ENCODE measurements at regions not wholly inside any gene's neighbourhood (a gene's known extent, or its start where the extent isn't known, plus 50 kb on each side); places are given as distances from the start of the nearest gene placed in this dataset.

DNA sequence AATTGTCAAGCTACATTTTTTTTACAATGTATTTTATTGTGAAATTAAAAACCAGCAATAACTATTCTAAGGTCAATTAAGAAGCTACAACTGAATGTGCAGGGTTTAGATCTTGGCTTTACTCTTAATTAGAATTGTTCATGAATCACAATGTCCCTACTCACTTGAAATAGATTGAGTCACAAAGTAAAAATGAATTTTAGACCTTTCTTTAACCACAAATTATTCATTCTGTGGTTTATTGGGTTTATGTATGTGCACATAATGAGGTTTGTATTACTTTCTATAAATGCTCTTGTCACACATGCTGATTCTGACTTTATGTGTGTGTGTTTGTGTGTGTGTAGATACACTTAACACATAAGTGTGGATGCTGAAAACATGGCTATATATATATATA is 647.0 kb upstream of the AADAT start:
- Histone ChIP-seq H3K9me3 (no peaks in the 10 kb centered on the region), H3K4me1 (ENCODE audit: control insufficient read depth in 1 of 2, extremely low read depth in 1 of 2, insufficient read depth in 2 of 2, low read length in 2 of 2) (no peaks in the 10 kb centered on the region), H3K27me3 (replicated peaks in 1 of 2; ENCODE audit: control insufficient read depth in 2 of 2, extremely low read depth in 1 of 2, insufficient read depth in 2 of 2, low read length in 1 of 2) (no peaks in the 10 kb centered on the region), H3K4me3 (ENCODE audit: control insufficient read depth in 1 of 2, extremely low read depth in 1 of 2, low read length in 1 of 2) (no peak overlapping the region), H3K36me3 (ENCODE audit: control insufficient read depth in 2 of 2, extremely low read depth in 1 of 2, insufficient read depth in 1 of 2, low read length in 1 of 2) (no peaks in the 10 kb centered on the region), H3K27ac (ENCODE audit: low read length) (no peak overlapping the region)
- Mint-ChIP-seq H3K36me3 (no peaks in the 10 kb centered on the region), H3K27me3 (no peaks in the 10 kb centered on the region), H3K4me3 (no peak overlapping the region), H3K27ac (no peak overlapping the region), H3K4me1 (no peaks in the 10 kb centered on the region), H3K9me3 (peaks cover 3 to 4% (median 4%) of the 10 kb centered on the region in 3 donors)
- ChIA-PET POLR2A (no interaction called here), CTCF (no interaction called here)
- DNase-seq (no peak), ATAC-seq (replicated peaks in 1 of 4) (no peak)

- no peak for DNase-seq
- Mint-ChIP-seq H3K36me3 (no peaks in the 10 kb centered on the region), H3K4me3 (no peak overlapping the region), H3K4me1 (no peaks in the 10 kb centered on the region), H3K9me3 (peaks cover 4 to 13% (median 7%) of the 10 kb centered on the region in 3 donors), H3K27ac (no peak overlapping the region), H3K27me3 (no peaks in the 10 kb centered on the region)
- H3K4me1 ChIP-seq (ENCODE audit: control insufficient read depth in 1 of 2, extremely low read depth in 1 of 2, insufficient read depth in 2 of 2, low read length in 2 of 2): no peaks in the 10 kb centered on the region
- H3K4me3 ChIP-seq (ENCODE audit: control insufficient read depth in 1 of 2, extremely low read depth in 1 of 2, low read length in 1 of 2): no peak overlapping the region
- H3K27me3 ChIP-seq (replicated peaks in 1 of 2; ENCODE audit: control insufficient read depth in 2 of 2, extremely low read depth in 1 of 2, insufficient read depth in 2 of 2, low read length in 1 of 2): no peaks in the 10 kb centered on the region
- ChIA-PET CTCF (no interaction called here), POLR2A (no interaction called here)
- no peak overlapping the region for H3K27ac ChIP-seq (ENCODE audit: low read length)
- no peaks in the 10 kb centered on the region for H3K36me3 ChIP-seq (ENCODE audit: control insufficient read depth in 2 of 2, extremely low read depth in 1 of 2, insufficient read depth in 1 of 2, low read length in 1 of 2)
- no peaks in the 10 kb centered on the region for H3K9me3 ChIP-seq
- ATAC-seq (replicated peaks in 1 of 4): no peak
- WGBS (ENCODE audit: insufficient coverage): 60% methylated on average over 1 of the region's 3 CpGs
Measured at GRCh38 chr4:170729897-170730296, 640.1 kb upstream of the AADAT start.

GRCh38 chr4:170729236-170729635 is 639.5 kb upstream of the AADAT start:
- Histone ChIP-seq H3K9me3 (no peaks in the 10 kb centered on the region), H3K4me3 (ENCODE audit: control insufficient read depth in 1 of 2, extremely low read depth in 1 of 2, low read length in 1 of 2) (no peak overlapping the region), H3K27ac (ENCODE audit: low read length) (no peak overlapping the region), H3K27me3 (replicated peaks in 1 of 2; ENCODE audit: control insufficient read depth in 2 of 2, extremely low read depth in 1 of 2, insufficient read depth in 2 of 2, low read length in 1 of 2) (no peaks in the 10 kb centered on the region), H3K4me1 (ENCODE audit: control insufficient read depth in 1 of 2, extremely low read depth in 1 of 2, insufficient read depth in 2 of 2, low read length in 2 of 2) (no peaks in the 10 kb centered on the region), H3K36me3 (ENCODE audit: control insufficient read depth in 2 of 2, extremely low read depth in 1 of 2, insufficient read depth in 1 of 2, low read length in 1 of 2) (no peaks in the 10 kb centered on the region)
- H3K27ac Mint-ChIP-seq: no peak overlapping the region
- no peak overlapping the region for H3K4me3 Mint-ChIP-seq
- H3K27me3 Mint-ChIP-seq: no peaks in the 10 kb centered on the region
- 24% methylated on average over 4 of the region's 4 CpGs for WGBS (ENCODE audit: insufficient coverage)
- H3K36me3 Mint-ChIP-seq: no peaks in the 10 kb centered on the region
- no peaks in the 10 kb centered on the region for H3K4me1 Mint-ChIP-seq
- CTCF ChIA-PET: no interaction called here
- POLR2A ChIA-PET: no interaction called here
- H3K9me3 Mint-ChIP-seq: peaks cover 4 to 13% (median 7%) of the 10 kb centered on the region in 3 donors
- no peak for DNase-seq
- no peak for ATAC-seq (replicated peaks in 1 of 4)

DNA sequence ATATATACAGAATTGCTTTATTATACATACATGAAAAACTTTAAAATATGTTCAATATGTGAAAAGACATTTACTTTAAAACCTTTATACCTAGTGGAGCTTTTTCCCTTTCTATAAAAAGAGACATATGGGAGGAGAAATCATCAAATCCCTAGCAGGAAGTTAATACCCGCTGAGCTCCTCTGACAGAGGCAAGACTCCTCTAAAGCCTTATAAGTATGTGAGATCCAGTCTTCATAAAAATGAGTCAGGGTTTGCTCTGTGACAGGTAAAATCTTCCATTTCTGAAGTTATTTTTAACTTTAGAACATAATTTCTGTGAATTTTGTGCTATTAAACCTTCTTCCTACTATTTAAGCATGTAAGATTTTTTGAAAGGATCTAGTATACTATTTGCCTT is 634.4 kb upstream of the AADAT start:
- H3K27me3 ChIP-seq (replicated peaks in 1 of 2; ENCODE audit: control insufficient read depth in 2 of 2, extremely low read depth in 1 of 2, insufficient read depth in 2 of 2, low read length in 1 of 2): no peaks in the 10 kb centered on the region
- ATAC-seq (replicated peaks in 1 of 4) (no peak), DNase-seq (no peak)
- no CpG with 5 or more reads among the region's 1 CpG for WGBS (ENCODE audit: insufficient coverage)
- H3K36me3 ChIP-seq (ENCODE audit: control insufficient read depth in 2 of 2, extremely low read depth in 1 of 2, insufficient read depth in 1 of 2, low read length in 1 of 2): no peaks in the 10 kb centered on the region
- no peak overlapping the region for H3K4me3 ChIP-seq (ENCODE audit: control insufficient read depth in 1 of 2, extremely low read depth in 1 of 2, low read length in 1 of 2)
- no peak overlapping the region for H3K4me3 Mint-ChIP-seq
- no peaks in the 10 kb centered on the region for H3K27me3 Mint-ChIP-seq
- H3K4me1 Mint-ChIP-seq: no peaks in the 10 kb centered on the region
- H3K36me3 Mint-ChIP-seq: no peaks in the 10 kb centered on the region
- ChIA-PET CTCF (no interaction called here), POLR2A (no interaction called here)
- no peaks in the 10 kb centered on the region for H3K9me3 ChIP-seq
- no peak overlapping the region for H3K27ac Mint-ChIP-seq
- H3K27ac ChIP-seq (ENCODE audit: low read length): no peak overlapping the region
- H3K4me1 ChIP-seq (ENCODE audit: control insufficient read depth in 1 of 2, extremely low read depth in 1 of 2, insufficient read depth in 2 of 2, low read length in 2 of 2): no peaks in the 10 kb centered on the region
- peaks cover 8 to 18% (median 12%) of the 10 kb centered on the region in 3 donors for H3K9me3 Mint-ChIP-seq

DNA sequence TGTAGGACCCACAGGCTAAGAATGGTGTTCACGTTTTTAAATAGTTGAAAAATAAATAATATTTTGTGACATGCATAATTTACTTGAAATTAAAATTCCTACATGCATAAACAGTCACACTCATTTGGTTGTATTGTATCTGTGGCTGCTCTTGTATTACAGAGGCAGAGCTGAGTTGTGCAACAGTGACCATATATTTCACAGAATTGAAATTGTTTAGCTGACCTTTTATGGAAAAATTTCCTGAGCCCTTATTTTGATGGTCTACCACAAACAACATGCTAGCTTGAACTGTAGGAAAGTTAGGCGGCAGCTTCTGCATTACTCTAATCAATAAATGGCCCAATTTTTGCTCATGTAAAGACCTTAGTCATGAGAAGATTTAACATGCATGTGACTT is 633.4 kb upstream of the AADAT start:
- no peak for ATAC-seq (replicated peaks in 1 of 4)
- H3K27me3 ChIP-seq (replicated peaks in 1 of 2; ENCODE audit: control insufficient read depth in 2 of 2, extremely low read depth in 1 of 2, insufficient read depth in 2 of 2, low read length in 1 of 2): no peaks in the 10 kb centered on the region
- Mint-ChIP-seq H3K9me3 (peaks cover 8 to 18% (median 12%) of the 10 kb centered on the region in 3 donors), H3K36me3 (no peaks in the 10 kb centered on the region), H3K27ac (no peak overlapping the region), H3K4me3 (no peak overlapping the region), H3K4me1 (no peaks in the 10 kb centered on the region), H3K27me3 (no peaks in the 10 kb centered on the region)
- no peak overlapping the region for H3K4me3 ChIP-seq (ENCODE audit: control insufficient read depth in 1 of 2, extremely low read depth in 1 of 2, low read length in 1 of 2)
- ChIA-PET CTCF (no interaction called here), POLR2A (no interaction called here)
- H3K4me1 ChIP-seq (ENCODE audit: control insufficient read depth in 1 of 2, extremely low read depth in 1 of 2, insufficient read depth in 2 of 2, low read length in 2 of 2): no peaks in the 10 kb centered on the region
- H3K9me3 ChIP-seq: no peaks in the 10 kb centered on the region
- no peak for DNase-seq
- no peak overlapping the region for H3K27ac ChIP-seq (ENCODE audit: low read length)
- no CpG with 5 or more reads among the region's 2 CpGs for WGBS (ENCODE audit: insufficient coverage)
- no peaks in the 10 kb centered on the region for H3K36me3 ChIP-seq (ENCODE audit: control insufficient read depth in 2 of 2, extremely low read depth in 1 of 2, insufficient read depth in 1 of 2, low read length in 1 of 2)

DNA sequence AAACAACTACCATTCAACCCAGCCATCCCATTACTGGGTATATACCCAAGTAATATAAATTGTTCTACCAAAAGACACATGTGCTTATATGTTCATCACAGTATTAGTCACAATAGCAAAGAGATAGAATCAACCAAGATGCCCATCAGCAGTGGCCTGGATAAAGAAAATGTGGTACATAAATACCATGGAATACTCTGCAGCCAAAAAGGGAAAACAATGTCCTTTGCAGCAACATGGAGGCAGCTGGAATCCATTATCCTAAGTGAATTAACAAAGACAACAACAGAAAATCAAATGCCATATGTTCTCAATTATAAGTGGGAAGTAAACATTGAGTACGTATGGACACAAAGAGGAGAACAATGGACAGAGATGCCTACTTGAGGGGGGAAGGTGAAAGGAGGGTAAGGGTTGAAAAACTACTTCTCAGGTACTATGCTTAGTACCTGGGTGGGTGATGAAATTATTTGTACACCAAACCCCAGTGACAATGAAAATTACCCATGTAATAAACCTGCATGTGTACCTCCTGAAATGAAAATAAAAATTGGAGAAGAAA is 632.1 kb upstream of the AADAT start:
- no peaks in the 10 kb centered on the region for H3K36me3 ChIP-seq (ENCODE audit: control insufficient read depth in 2 of 2, extremely low read depth in 1 of 2, insufficient read depth in 1 of 2, low read length in 1 of 2)
- no peak overlapping the region for H3K4me3 Mint-ChIP-seq
- H3K27ac Mint-ChIP-seq: no peak overlapping the region
- H3K27me3 Mint-ChIP-seq: no peaks in the 10 kb centered on the region
- no peak overlapping the region for H3K27ac ChIP-seq (ENCODE audit: low read length)
- no peaks in the 10 kb centered on the region for H3K36me3 Mint-ChIP-seq
- ChIA-PET POLR2A (no interaction called here), CTCF (no interaction called here)
- H3K9me3 Mint-ChIP-seq: peaks cover 8 to 18% (median 12%) of the 10 kb centered on the region in 3 donors
- no CpG with 5 or more reads among the region's 1 CpG for WGBS (ENCODE audit: insufficient coverage)
- no peak overlapping the region for H3K4me3 ChIP-seq (ENCODE audit: control insufficient read depth in 1 of 2, extremely low read depth in 1 of 2, low read length in 1 of 2)
- DNase-seq (no peak), ATAC-seq (replicated peaks in 1 of 4) (no peak)
- H3K9me3 ChIP-seq: no peaks in the 10 kb centered on the region
- H3K4me1 Mint-ChIP-seq: no peaks in the 10 kb centered on the region
- no peaks in the 10 kb centered on the region for H3K4me1 ChIP-seq (ENCODE audit: control insufficient read depth in 1 of 2, extremely low read depth in 1 of 2, insufficient read depth in 2 of 2, low read length in 2 of 2)
- H3K27me3 ChIP-seq (replicated peaks in 1 of 2; ENCODE audit: control insufficient read depth in 2 of 2, extremely low read depth in 1 of 2, insufficient read depth in 2 of 2, low read length in 1 of 2): no peaks in the 10 kb centered on the region

GRCh38 chr4:170716868-170717267 is 627.1 kb upstream of the AADAT start:
- H3K4me1 Mint-ChIP-seq: no peaks in the 10 kb centered on the region
- no peak overlapping the region for H3K27ac ChIP-seq (ENCODE audit: low read length)
- no peaks in the 10 kb centered on the region for H3K9me3 ChIP-seq
- H3K27me3 Mint-ChIP-seq: no peaks in the 10 kb centered on the region
- H3K27ac Mint-ChIP-seq: no peak overlapping the region
- H3K27me3 ChIP-seq (replicated peaks in 1 of 2; ENCODE audit: control insufficient read depth in 2 of 2, extremely low read depth in 1 of 2, insufficient read depth in 2 of 2, low read length in 1 of 2): no peaks in the 10 kb centered on the region
- no peak overlapping the region for H3K4me3 Mint-ChIP-seq
- H3K36me3 Mint-ChIP-seq: no peaks in the 10 kb centered on the region
- ATAC-seq (replicated peaks in 1 of 4): no peak
- H3K36me3 ChIP-seq (ENCODE audit: control insufficient read depth in 2 of 2, extremely low read depth in 1 of 2, insufficient read depth in 1 of 2, low read length in 1 of 2): no peaks in the 10 kb centered on the region
- ChIA-PET POLR2A (no interaction called here), CTCF (no interaction called here)
- no CpG with 5 or more reads among the region's 1 CpG for WGBS (ENCODE audit: insufficient coverage)
- DNase-seq: no peak
- H3K9me3 Mint-ChIP-seq: peaks cover 6 to 9% (median 6%) of the 10 kb centered on the region in 3 donors
- no peaks in the 10 kb centered on the region for H3K4me1 ChIP-seq (ENCODE audit: control insufficient read depth in 1 of 2, extremely low read depth in 1 of 2, insufficient read depth in 2 of 2, low read length in 2 of 2)
- no peak overlapping the region for H3K4me3 ChIP-seq (ENCODE audit: control insufficient read depth in 1 of 2, extremely low read depth in 1 of 2, low read length in 1 of 2)

All from T-cell (primary cell).